GM12878 (cell line): ENCODE measurements at regions not wholly inside any gene's neighbourhood (a gene's known extent, or its start where the extent isn't known, plus 50 kb on each side); places are given as distances from the start of the nearest gene placed in this dataset.

Source experiments
- ATAC-seq: fragments of 200-7000 bp; cut with Tn5 transposase; 3 replicates; pipeline ENCODE4 v1.9.1; 2020; ENCODE audit warnings: mild to moderate bottlenecking, moderate library complexity
- BruUV-seq: library from RNA; stranded (reverse); fragments of 400-500 nt; replicated peaks from 2 replicates; lab custom pipeline; 2021; lab: Mats Ljungman, UMichigan
- CTCF ChIA-PET: fragments of 300-600 bp; sonication (Branson Sonifier 250); formaldehyde crosslinking; extraction: SDS; loops from one replicate; lab custom pipeline; 2021; ENCODE audit warnings: inconsistent platforms; lab: Yijun Ruan, JAX
- POLR2A ChIA-PET: fragments of 350-600 bp; formaldehyde crosslinking; extraction: SDS; loops from one replicate; lab custom pipeline; 2021; ENCODE audit warnings: inconsistent platforms; lab: Charles Lee
- RAD21 ChIA-PET: fragments of 300-600 bp; sonication (Branson Sonifier 250); formaldehyde crosslinking; loops from one replicate; lab custom pipeline; 2023; ENCODE audit warnings: antibody characterized with exemption; ENCODE audit not compliant: unreplicated experiment; lab: Charles Lee
- SMC1A ChIA-PET: fragments of 300-600 bp; sonication (Branson Sonifier 250); formaldehyde crosslinking; loops from one replicate; lab custom pipeline; 2023; ENCODE audit not compliant: unreplicated experiment, uncharacterized antibody; lab: Charles Lee
- DNase-seq: peaks from one replicate; pipeline ENCODE4 v3.0.0-alpha.2; 2011; ENCODE audit warnings: low read depth, low spot score
- FAIRE-seq: peaks from 3 replicates; lab custom pipeline; 2011; peaks lifted over from hg19 to GRCh38; lab: Jason Lieb, UNC
- H2AFZ ChIP-seq: 2 replicates; pipeline ENCODE4 v1.6.0; 2011; ENCODE audit warnings: low read depth, low read length, control low read depth; ENCODE audit not compliant: control insufficient read depth
- H3K27ac ChIP-seq: 2 replicates; pipeline ENCODE4 v1.5.1; 2011; ENCODE audit warnings: control low read depth; ENCODE audit not compliant: control insufficient read depth, insufficient read depth
- H3K27me3 ChIP-seq, 2 experiments: replicated peaks in 1 of 2; 2 replicates each; pipeline versions ENCODE4 v1.6.0 to v1.6.1; 2011; ENCODE audit warnings: low read length in 1 of 2; ENCODE audit not compliant: control insufficient read depth in 2 of 2, insufficient read depth in 2 of 2
- H3K36me3 ChIP-seq, 2 experiments: 2 replicates each; pipeline ENCODE4 v1.5.1; 2011; ENCODE audit warnings: low read length in 1 of 2; ENCODE audit not compliant: control insufficient read depth in 2 of 2, insufficient read depth in 2 of 2
- H3K4me1 ChIP-seq: 2 replicates; pipeline ENCODE4 v1.6.1; 2011; ENCODE audit warnings: mild to moderate bottlenecking, low read length, moderate library complexity, mixed read lengths; ENCODE audit not compliant: control insufficient read depth, insufficient read depth
- H3K4me2 ChIP-seq: 2 replicates; pipeline ENCODE4 v1.6.0; 2011; ENCODE audit warnings: control low read depth; ENCODE audit not compliant: control insufficient read depth, insufficient read depth
- H3K4me3 ChIP-seq: fragments of 200-600 bp; sonication (generic); 2 replicates; pipeline ENCODE4 v1.5.1; 2016
- H3K79me2 ChIP-seq: 2 replicates; pipeline ENCODE4 v1.6.0; 2011; ENCODE audit warnings: low read length; ENCODE audit not compliant: control insufficient read depth, insufficient read depth
- H3K9ac ChIP-seq: 2 replicates; pipeline ENCODE4 v1.8.0; 2011; ENCODE audit warnings: low read length, control low read depth, mixed read lengths; ENCODE audit not compliant: control insufficient read depth, insufficient read depth
- H3K9me3 ChIP-seq: replicated peaks from 3 replicates; pipeline ENCODE4 v1.5.1; 2011; ENCODE audit warnings: mild to moderate bottlenecking, low read length; ENCODE audit not compliant: control insufficient read depth, insufficient read depth
- H4K20me1 ChIP-seq: 2 replicates; pipeline ENCODE4 v1.6.0; 2011; ENCODE audit not compliant: control insufficient read depth, insufficient read depth
- BACH1 ChIP-seq: fragments of 450-650 bp; IDR thresholded peaks from 2 replicates; pipeline ENCODE4 v1.6.1; 2017; ENCODE audit warnings: mild to moderate bottlenecking, borderline replicate concordance
- BCLAF1 ChIP-seq: fragments of 450-650 bp; IDR thresholded peaks from 2 replicates; pipeline ENCODE4 v1.6.1; 2017; ENCODE audit warnings: antibody characterized with exemption, mild to moderate bottlenecking, moderate library complexity
- FOXM1 ChIP-seq: IDR thresholded peaks from 2 replicates; pipeline ENCODE4 v1.6.1; 2012; ENCODE audit warnings: low read depth, mild to moderate bottlenecking, inconsistent platforms, low read length, moderate library complexity
- MAX ChIP-seq: IDR thresholded peaks from 2 replicates; pipeline ENCODE4 v1.6.1; 2012; ENCODE audit warnings: low read depth, low read length, improper control_type of control experiment
- PBX3 ChIP-seq: IDR thresholded peaks from 2 replicates; pipeline ENCODE4 v1.6.1; 2011; ENCODE audit warnings: mild to moderate bottlenecking, low read depth, low read length, moderate library complexity; ENCODE audit not compliant: insufficient replicate concordance
- RELB ChIP-seq: fragments of 450-650 bp; IDR thresholded peaks from 2 replicates; pipeline ENCODE4 v1.6.1; 2017; ENCODE audit warnings: low read depth, mild to moderate bottlenecking, moderate library complexity
- STAT3 ChIP-seq: IDR thresholded peaks from 2 replicates; pipeline ENCODE4 v1.6.1; 2011; ENCODE audit warnings: low read depth, low read length, improper control_type of control experiment
- TAF1 ChIP-seq: IDR thresholded peaks from 2 replicates; pipeline ENCODE4 v1.6.1; 2011; ENCODE audit warnings: mild to moderate bottlenecking, low read depth, low read length, borderline replicate concordance
- ZBTB40 ChIP-seq: fragments of 450-650 bp; IDR thresholded peaks from 2 replicates; pipeline ENCODE4 v1.6.1; 2016; ENCODE audit warnings: mild to moderate bottlenecking, moderate library complexity, borderline replicate concordance
- ZNF217 ChIP-seq: fragments of 450-650 bp; IDR thresholded peaks from 2 replicates; pipeline ENCODE4 v1.6.1; 2017; ENCODE audit warnings: antibody characterized with exemption, mild to moderate bottlenecking
- WGBS: methylation state at CpG from one replicate; pipeline ENCODE4 v1.1.6; 2016; ENCODE audit warnings: low lambda C conversion rate; ENCODE audit not compliant: insufficient replicate concordance, insufficient coverage; ENCODE audit errors: missing lambda C conversion rate; 5-methylcytosine and 5-hydroxymethylcytosine counted together
- in situ Hi-C: fragments of 300-500 bp; cut with MboI; formaldehyde crosslinking; loops from 9 replicates; pipeline ENCODE4 v1.14.3; 2018; ENCODE audit warnings: mixed read lengths
- intact Hi-C: fragments of 100-400 bp; cut with micrococcal nuclease; formaldehyde crosslinking; loops from one replicate; pipeline ENCODE4 v1.14.2; 2022; ENCODE audit not compliant: unreplicated experiment

- TF ChIP-seq MAX = no peak
- TF ChIP-seq FOXM1 = no peak
- no peak for TF ChIP-seq STAT3
- no peak for TF ChIP-seq PBX3
- TF ChIP-seq TAF1 = no peak
Measured at GRCh38 chr18:70414315-70414900, 125.6 kb downstream of the SOCS6 start (continued).

GRCh38 chr18:70413455-70413854, 124.6 kb downstream of the SOCS6 start:
- ATAC-seq = no peak
- intact Hi-C loops = no loop called here
- no peak overlapping the region for H2AFZ ChIP-seq
- H3K27ac ChIP-seq = no peak overlapping the region
- H3K4me1 ChIP-seq = peaks cover under 1% of the 10 kb centered on the region
- ChIA-PET CTCF (no interaction called here), RAD21 (interaction anchor here (0.7 to 1.6 kb wide), 2 partner anchors 19 to 40 kb away, joined by 3 read pairs; no protein-coding TSS in a partner anchor), POLR2A (no interaction called here), SMC1A (interaction anchor here (0.6 kb wide), 1 partner anchor 185 kb away, joined by 3 read pairs; no protein-coding TSS in a partner anchor)
- in situ Hi-C loops = no loop called here
- H3K4me2 ChIP-seq = no peak overlapping the region
- no peak for DNase-seq
- no TSS peak for BruUV-seq
- no peaks in the 10 kb centered on the region for H3K9me3 ChIP-seq
- no peaks in the 10 kb centered on the region for H3K79me2 ChIP-seq
- FAIRE-seq = no peak
- WGBS = 17% methylated on average over 3 of the region's 3 CpGs
- no peak overlapping the region for H3K9ac ChIP-seq
- peaks cover 3 to 7% of the 10 kb centered on the region in 2 experiments; a peak in 3 of 4 replicates for H3K27me3 ChIP-seq
- H4K20me1 ChIP-seq = no peaks in the 10 kb centered on the region
- H3K36me3 ChIP-seq = no peaks in the 10 kb centered on the region
- H3K4me3 ChIP-seq = no peak overlapping the region
- no peak for TF ChIP-seq ZNF217
- no peak for TF ChIP-seq BACH1
- TF ChIP-seq RELB = no peak
- TF ChIP-seq BCLAF1 = no peak
- no peak for TF ChIP-seq TAF1
- no peak for TF ChIP-seq ZBTB40
